T-helper 1 cell treated with Interleukin-12 subunit alpha and Interleukin-12 subunit beta and Interleukin-4 antibody, amounts not matched to agents 30 μg/mL and 1 μg/mL, for 36 hours (primary cell): ENCODE measurements at regions not wholly inside any gene's neighbourhood (a gene's known extent, or its start where the extent isn't known, plus 50 kb on each side); places are given as distances from the start of the nearest gene placed in this dataset.

Source experiments
- H3K27ac Mint-ChIP-seq: one replicate; pipeline ENCODE4 v1.8.0; 2021; ENCODE audit warnings: mild to moderate bottlenecking, mixed read lengths
- H3K27me3 Mint-ChIP-seq: one replicate; pipeline ENCODE4 v1.8.0; 2021; ENCODE audit warnings: low read depth, mixed read lengths
- H3K36me3 Mint-ChIP-seq: one replicate; pipeline ENCODE4 v1.8.0; 2021; ENCODE audit warnings: low read depth, mixed read lengths
- H3K4me1 Mint-ChIP-seq: one replicate; pipeline ENCODE4 v1.8.0; 2021; ENCODE audit warnings: low read depth, mixed read lengths
- H3K4me3 Mint-ChIP-seq: one replicate; pipeline ENCODE4 v1.8.0; 2021; ENCODE audit warnings: mild to moderate bottlenecking, moderate library complexity, mixed read lengths
- H3K9me3 Mint-ChIP-seq: one replicate; pipeline ENCODE4 v1.8.0; 2021; ENCODE audit warnings: mixed read lengths

DNA sequence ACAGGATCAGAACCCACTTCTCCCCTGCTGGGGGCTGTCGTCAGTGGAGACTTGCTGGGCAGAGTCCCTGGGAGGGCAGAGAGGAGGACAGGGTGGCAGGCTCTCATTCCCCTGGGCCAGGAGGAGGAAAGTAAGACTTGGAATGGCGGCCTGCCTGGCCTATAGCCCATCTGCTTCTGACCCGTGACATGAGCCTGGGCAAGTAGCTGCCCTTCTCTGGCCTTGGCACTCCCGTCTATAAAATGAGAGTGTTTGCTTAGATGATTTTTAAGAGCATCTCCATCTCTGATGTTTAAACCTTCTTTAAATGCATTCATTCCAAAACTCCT, 173.0 kb downstream of the DDX1 start:
- Mint-ChIP-seq H3K27me3 (no peaks in the 10 kb centered on the region), H3K36me3 (no peaks in the 10 kb centered on the region), H3K9me3 (no peaks in the 10 kb centered on the region), H3K4me1 (no peaks in the 10 kb centered on the region), H3K27ac (no peak overlapping the region), H3K4me3 (no peak overlapping the region)

DNA sequence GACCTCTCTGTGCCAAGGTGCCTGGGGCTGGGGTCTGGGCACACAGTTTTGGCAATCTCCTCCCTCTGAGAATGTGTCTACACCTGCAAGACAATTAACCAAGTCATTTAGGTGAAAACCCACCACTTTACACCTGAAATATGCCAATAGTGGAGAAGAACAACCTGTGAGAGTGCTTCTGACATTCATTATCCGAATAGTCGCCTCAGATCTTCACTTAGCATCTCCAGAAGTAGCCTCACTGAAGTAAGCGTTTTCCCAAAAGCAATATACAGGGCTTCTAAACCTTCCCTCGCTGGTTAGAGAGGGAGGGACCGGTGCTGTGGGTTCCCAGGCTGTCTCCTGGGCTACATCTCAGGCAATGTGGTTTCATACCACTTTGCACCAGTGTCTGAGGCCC, 173.5 kb downstream of the DDX1 start:
- Mint-ChIP-seq H3K27ac (no peak overlapping the region), H3K27me3 (no peaks in the 10 kb centered on the region), H3K4me3 (no peak overlapping the region), H3K36me3 (no peaks in the 10 kb centered on the region), H3K4me1 (no peaks in the 10 kb centered on the region), H3K9me3 (no peaks in the 10 kb centered on the region)

DNA sequence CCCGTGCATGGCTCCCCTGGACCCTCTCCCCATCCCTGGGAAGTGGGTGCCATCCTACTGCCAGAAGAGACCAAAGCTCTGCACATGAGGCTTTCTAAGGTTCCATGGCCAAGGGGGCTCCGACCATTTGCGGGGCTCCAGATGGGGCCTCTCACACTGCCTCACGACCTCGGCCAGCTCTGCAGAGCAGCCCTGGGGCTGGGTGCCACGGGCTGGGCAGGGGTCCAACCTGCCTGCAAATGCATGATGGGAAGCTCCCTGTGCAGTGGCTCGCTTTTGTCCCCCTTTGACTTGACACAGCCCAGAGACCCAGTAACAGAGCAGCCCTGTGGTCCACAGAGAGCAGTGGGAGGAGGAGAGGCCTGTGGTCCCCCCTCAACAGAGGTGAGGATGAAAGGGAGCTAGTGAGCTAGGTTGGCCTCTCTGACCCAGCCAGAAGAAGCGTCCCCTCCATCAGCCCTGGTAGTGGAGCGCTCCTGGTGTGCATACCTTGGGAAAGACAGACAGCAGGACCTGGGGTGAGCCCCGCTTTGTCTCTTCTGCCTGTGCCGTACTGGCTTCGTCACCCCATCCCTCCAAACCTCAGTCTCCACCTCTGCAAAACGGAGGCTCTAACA, 174.1 kb downstream of the DDX1 start:
- no peaks in the 10 kb centered on the region for H3K27me3 Mint-ChIP-seq
- H3K36me3 Mint-ChIP-seq: no peaks in the 10 kb centered on the region
- no peak overlapping the region for H3K4me3 Mint-ChIP-seq
- no peak overlapping the region for H3K27ac Mint-ChIP-seq
- H3K9me3 Mint-ChIP-seq: no peaks in the 10 kb centered on the region
- no peaks in the 10 kb centered on the region for H3K4me1 Mint-ChIP-seq

DNA sequence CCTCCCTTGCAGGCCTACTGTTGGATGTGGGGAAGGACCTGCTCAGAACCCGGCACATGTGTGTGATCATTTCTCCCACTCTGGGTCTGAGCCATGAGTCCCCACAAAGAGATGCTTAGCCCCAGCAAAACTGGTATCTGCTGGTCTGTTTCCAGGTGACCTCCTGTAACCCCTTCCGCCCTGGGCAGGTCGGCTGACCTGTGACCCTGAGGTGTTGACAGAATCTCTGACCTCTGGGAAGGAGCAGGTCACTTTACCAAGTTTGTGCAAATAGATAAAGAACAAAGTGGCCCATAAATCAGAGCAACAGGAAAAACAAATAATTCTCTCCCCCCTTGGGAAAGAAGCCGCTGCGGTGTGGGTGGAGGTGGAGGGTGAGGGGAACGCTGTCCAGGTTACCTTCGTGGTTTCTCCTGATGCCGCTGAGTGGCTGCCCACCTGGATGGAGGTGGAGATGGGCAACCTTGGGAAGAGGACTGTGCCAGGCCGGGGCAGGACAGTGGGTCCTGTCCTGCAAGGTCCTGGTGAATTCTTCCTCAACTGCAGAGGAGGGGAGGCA, 174.0 kb upstream of the MYCN start:
- H3K4me3 Mint-ChIP-seq: no peak overlapping the region
- no peaks in the 10 kb centered on the region for H3K36me3 Mint-ChIP-seq
- H3K27ac Mint-ChIP-seq: no peak overlapping the region
- H3K9me3 Mint-ChIP-seq: no peaks in the 10 kb centered on the region
- H3K4me1 Mint-ChIP-seq: no peaks in the 10 kb centered on the region
- H3K27me3 Mint-ChIP-seq: no peaks in the 10 kb centered on the region

DNA sequence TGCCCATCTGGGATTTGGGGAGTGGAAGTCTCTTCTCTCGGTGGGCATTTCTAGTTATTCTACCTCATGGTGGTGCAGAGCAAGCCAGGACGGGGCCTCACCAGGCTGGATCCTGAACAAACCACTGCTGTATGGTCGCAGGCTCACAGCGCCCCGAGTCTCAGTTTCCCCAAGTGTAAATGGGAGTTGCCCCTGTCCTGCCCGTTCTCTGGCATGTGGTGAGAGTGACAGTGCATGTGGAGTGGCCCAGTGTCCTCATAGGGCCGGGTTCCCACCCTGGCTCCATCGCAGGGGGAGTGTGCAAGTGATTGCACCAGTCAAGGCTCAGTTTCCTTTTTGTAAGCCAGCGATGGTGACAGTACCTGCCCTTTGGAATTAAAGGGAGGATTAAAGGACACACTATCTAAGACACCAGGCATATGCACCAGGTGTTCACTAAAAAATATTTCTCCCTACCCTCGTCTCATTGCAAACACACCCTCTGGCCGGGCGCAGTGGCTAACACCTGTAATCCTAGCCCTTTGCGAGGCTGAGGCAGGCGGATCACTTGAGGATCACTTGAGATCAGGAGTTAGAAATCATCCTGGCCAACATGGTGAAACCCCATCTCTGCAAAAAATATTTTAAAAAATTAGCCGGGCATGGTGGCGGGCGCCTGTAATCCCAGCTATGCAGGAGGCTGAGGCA, 173.3 kb upstream of the MYCN start:
- Mint-ChIP-seq H3K4me1 (no peaks in the 10 kb centered on the region), H3K27ac (no peak overlapping the region), H3K9me3 (no peaks in the 10 kb centered on the region), H3K4me3 (no peak overlapping the region), H3K27me3 (no peaks in the 10 kb centered on the region), H3K36me3 (no peaks in the 10 kb centered on the region)

DNA sequence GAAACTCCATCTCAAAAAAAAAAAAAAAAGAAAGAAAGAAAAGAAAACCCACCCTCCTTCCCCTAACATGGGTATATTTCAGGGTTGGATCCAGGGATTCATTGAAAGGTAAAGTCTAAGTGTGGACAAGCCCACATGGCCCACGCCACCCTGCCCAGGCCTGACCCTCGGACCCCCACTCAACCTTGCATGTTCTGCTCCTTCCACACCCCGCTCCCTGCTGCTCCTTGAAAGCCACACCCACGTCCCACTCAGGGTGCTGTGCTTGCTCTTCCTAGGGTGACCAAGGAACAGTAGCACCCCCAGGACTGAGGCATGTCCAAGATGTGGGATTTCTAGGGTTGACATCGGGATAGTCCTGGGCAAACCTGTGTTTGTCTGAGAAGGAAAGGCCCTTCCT, 172.7 kb upstream of the MYCN start:
- Mint-ChIP-seq H3K4me1 (no peaks in the 10 kb centered on the region), H3K9me3 (no peaks in the 10 kb centered on the region), H3K27ac (no peak overlapping the region), H3K36me3 (no peaks in the 10 kb centered on the region), H3K4me3 (no peak overlapping the region), H3K27me3 (no peaks in the 10 kb centered on the region)

DNA sequence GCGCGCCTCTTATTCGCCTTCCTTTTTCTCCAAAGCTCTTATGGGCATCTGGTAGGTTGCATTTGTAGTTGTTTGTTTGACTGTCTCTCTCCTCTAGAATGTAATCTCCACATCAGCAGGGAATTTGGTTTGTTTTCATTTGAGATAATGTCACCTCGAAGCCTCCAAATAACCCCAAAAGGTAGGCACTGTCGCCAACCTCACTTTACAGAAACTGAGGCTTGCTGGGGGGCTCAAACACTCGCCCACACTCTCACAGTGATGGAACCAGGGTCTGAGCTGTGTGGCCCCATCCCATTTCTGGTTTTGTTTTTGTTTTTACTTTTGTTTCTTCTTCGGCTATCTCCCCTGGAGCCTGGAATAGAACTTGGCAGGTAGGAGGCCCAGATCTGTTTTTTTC, 172.2 kb upstream of the MYCN start:
- H3K4me1 Mint-ChIP-seq: no peaks in the 10 kb centered on the region
- no peaks in the 10 kb centered on the region for H3K36me3 Mint-ChIP-seq
- H3K9me3 Mint-ChIP-seq: no peaks in the 10 kb centered on the region
- H3K27ac Mint-ChIP-seq: no peak overlapping the region
- H3K27me3 Mint-ChIP-seq: no peaks in the 10 kb centered on the region
- no peak overlapping the region for H3K4me3 Mint-ChIP-seq

DNA sequence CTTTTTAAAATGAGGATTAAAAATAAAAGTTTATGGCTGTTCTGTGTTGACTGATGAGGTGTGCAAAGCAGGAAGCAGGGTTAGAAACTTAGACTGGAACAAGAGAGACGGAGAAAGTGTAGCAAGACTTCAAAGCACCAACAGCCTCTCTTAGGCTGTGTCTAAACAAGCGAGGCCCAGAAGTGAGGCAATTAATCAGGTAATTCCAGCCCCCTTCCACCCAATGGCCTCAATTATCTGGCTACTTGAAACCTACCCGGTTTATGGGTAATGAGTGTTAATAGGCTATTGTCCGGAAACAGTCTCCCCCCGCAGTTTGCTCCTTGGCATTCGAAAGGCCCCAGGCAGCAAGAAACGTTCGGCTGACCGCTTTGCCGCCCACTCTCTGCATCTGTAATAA, 171.7 kb upstream of the MYCN start:
- H3K9me3 Mint-ChIP-seq: no peaks in the 10 kb centered on the region
- no peak overlapping the region for H3K27ac Mint-ChIP-seq
- no peaks in the 10 kb centered on the region for H3K27me3 Mint-ChIP-seq
- no peaks in the 10 kb centered on the region for H3K4me1 Mint-ChIP-seq
- H3K4me3 Mint-ChIP-seq: no peak overlapping the region
- no peaks in the 10 kb centered on the region for H3K36me3 Mint-ChIP-seq

DNA sequence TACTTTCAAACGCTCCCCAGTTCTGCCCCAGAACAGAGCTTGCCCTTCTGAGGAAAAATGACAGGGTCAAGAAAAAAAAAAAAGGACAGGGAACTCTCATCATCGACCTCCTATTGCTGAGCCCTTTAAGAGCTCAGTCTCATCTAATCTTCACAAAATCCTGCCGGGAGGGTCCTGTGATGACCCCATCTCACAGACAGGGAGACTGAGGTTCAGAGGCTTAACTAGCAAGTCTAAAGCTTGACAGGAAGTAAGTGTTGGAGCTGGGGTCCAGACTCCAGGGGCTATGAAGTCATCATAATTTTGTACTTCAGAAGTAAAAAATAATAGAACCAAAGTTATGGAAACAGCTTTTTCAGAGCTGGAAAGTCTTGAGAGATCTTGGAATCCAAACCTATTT, 171.1 kb upstream of the MYCN start:
- Mint-ChIP-seq H3K4me3 (no peak overlapping the region), H3K9me3 (no peaks in the 10 kb centered on the region), H3K4me1 (no peaks in the 10 kb centered on the region), H3K27me3 (no peaks in the 10 kb centered on the region), H3K36me3 (no peaks in the 10 kb centered on the region), H3K27ac (no peak overlapping the region)

DNA sequence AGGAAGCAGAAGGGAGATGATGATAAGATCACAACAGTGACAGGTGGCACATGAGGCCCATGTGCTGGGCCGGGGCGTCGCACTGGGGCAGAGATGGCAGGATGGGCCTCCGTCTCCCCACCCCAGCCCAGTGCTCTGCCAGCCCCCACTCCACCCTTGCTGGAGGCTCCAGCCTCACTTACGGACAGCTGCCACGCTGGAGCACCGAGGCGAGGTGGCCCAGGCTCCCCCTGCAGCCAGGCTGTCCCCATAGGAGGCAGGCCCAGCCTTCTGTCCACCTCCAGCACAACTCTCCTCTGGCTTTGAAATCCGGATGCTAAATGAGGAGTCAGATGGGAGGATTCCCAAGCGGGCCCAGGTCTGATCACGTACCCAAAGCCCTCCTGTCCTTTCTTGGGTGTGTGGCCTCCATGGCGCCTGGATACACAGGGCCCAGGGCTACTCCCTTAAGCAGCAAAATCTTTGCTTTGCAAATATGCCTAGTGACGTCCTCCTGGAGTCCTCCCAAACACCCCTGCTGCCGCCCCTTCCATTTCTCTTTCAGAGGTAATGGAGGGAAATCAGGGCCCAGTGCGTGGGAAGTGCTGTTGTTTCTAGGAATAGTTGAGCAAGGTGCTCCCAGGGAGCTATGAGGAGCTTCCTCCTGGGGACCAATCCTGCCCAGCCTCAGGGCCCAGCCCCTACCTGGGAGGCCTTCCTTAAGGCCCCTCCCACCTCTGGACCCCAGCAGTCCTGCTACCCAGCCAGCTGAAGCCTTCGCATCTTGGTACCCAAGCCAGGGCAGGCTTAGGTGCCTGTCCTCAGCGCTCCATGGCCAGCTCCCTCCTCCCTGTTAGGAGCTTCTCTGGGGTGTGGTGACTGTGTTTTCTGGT, 170.4 kb upstream of the MYCN start:
- H3K27ac Mint-ChIP-seq: no peak overlapping the region
- no peaks in the 10 kb centered on the region for H3K27me3 Mint-ChIP-seq
- H3K36me3 Mint-ChIP-seq: no peaks in the 10 kb centered on the region
- H3K4me1 Mint-ChIP-seq: no peaks in the 10 kb centered on the region
- no peak overlapping the region for H3K4me3 Mint-ChIP-seq
- H3K9me3 Mint-ChIP-seq: no peaks in the 10 kb centered on the region

DNA sequence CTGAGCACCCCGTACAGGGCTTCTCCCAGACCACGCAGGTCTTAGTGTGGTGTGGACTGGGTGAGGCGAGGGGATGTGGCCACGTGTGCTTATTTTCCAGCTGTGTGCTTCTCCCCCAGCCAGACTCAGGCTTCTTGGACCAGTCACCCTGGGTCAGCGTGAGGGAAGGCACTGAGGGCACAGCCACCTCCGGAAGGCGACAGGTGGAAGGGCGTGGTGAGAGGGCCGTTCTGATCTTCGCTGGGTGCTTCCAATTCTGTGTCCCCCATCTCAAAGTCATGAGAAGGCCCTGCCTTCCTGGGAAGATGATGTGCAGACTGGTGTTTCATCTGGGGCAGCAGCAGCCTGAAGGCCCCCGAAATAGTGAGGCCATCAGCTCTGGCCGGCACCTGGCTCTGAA, 169.7 kb upstream of the MYCN start:
- no peaks in the 10 kb centered on the region for H3K36me3 Mint-ChIP-seq
- H3K9me3 Mint-ChIP-seq: no peaks in the 10 kb centered on the region
- H3K4me3 Mint-ChIP-seq: no peak overlapping the region
- H3K27me3 Mint-ChIP-seq: no peaks in the 10 kb centered on the region
- H3K4me1 Mint-ChIP-seq: no peaks in the 10 kb centered on the region
- H3K27ac Mint-ChIP-seq: no peak overlapping the region

DNA sequence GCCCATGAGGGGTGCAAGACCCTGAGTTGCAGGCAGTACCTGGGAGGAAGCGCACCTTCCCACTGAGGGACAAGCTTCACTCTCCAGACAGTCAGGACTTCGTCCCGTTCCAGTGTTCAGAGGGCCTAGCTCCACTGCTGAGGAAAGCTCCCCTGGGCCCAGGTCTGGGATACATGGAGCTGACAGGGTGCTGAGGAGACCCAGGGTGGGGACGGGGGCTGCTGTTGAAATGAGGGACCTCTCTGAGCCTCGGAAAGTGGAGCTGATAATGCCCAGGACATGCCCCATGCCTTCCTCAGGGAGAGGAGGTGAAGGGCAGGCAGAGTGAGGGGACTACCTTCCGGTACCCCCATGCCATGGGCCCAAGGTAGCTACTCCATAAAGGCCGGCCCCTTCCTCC, 169.2 kb upstream of the MYCN start:
- Mint-ChIP-seq H3K27ac (no peak overlapping the region), H3K36me3 (no peaks in the 10 kb centered on the region), H3K27me3 (no peaks in the 10 kb centered on the region), H3K4me3 (no peak overlapping the region), H3K4me1 (no peaks in the 10 kb centered on the region), H3K9me3 (no peaks in the 10 kb centered on the region)

DNA sequence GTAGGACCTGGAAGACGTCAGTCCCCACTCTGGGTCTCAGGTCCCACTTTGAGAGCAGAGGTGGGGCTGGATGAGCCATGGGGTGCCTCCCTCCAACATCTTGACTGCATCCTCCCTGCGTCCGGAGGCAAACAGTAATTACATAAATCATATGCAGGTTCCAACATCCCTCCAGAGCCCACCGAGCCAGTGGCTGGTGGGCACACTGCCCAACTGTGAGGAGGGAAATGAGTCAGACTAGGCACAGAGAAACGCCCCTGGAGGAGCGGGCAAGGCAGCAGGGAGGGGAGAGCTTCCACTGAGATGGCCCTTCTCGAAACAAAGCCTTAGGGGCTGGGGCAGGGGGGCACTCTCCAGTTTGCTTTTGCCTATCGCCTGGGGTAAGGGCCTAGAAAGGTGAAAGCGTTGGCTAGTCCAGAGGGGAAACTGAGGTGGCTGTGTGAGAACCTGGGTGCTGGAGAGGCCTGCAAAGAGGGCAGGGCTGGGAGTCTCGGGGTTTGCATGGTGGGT, 168.2 kb upstream of the MYCN start:
- Mint-ChIP-seq H3K4me1 (no peaks in the 10 kb centered on the region), H3K27ac (no peak overlapping the region), H3K4me3 (no peak overlapping the region), H3K36me3 (no peaks in the 10 kb centered on the region), H3K9me3 (no peaks in the 10 kb centered on the region), H3K27me3 (no peaks in the 10 kb centered on the region)

DNA sequence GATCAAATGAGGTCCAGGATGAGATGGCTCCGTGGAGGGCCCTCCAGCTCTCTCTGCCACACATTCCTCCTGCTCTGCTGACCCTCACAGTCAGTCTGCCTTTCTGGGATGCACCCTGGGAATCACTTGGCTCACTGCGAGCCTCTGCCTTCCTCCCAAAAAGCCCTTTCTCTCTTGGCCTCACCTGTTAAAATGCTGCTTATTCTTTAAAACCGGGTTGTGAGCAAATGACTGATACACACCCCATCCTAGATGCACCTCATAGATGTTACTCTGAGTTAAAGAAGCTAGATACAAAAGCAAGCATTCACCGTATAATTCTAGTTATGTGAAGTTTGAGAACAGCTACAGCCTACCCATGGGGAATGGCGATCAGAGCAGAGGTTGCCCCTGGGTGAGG, 167.7 kb upstream of the MYCN start:
- Mint-ChIP-seq H3K27me3 (no peaks in the 10 kb centered on the region), H3K9me3 (no peaks in the 10 kb centered on the region), H3K36me3 (no peaks in the 10 kb centered on the region), H3K4me1 (no peaks in the 10 kb centered on the region), H3K27ac (no peak overlapping the region), H3K4me3 (no peak overlapping the region)

DNA sequence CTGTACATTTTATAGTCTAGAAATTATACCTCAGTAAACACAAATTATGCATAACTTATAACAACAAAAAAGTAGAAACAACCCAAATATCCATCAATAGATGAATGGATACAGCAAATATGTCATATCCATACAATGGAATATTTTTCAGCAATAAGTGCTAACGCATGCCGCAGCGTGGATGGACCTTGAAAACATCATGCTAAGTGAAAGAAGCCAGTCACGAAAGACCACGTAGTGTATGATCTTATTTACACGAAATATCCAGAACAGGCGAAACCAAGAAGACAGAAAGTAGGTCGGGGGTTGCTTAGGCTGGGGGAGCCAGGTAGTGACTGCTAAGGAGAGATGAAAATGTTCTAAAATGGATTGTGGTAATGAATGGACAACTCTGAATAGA, 167.1 kb upstream of the MYCN start:
- Mint-ChIP-seq H3K4me3 (no peak overlapping the region), H3K9me3 (no peaks in the 10 kb centered on the region), H3K27me3 (no peaks in the 10 kb centered on the region), H3K27ac (no peak overlapping the region), H3K4me1 (no peaks in the 10 kb centered on the region), H3K36me3 (no peaks in the 10 kb centered on the region)
